GM10266 (cell line): ENCODE measurements at regions not wholly inside any gene's neighbourhood (a gene's known extent, or its start where the extent isn't known, plus 50 kb on each side); places are given as distances from the start of the nearest gene placed in this dataset.

Experiments used
- DNase-seq: peaks from one replicate; pipeline ENCODE4 v3.0.0; 2012; ENCODE audit errors: extremely low spot score
- TF ChIP-seq, protein P1 (sequence below): IDR thresholded peaks from 2 replicates; pipeline ENCODE4 v1.5.1; 2012; ENCODE audit warnings: mild to moderate bottlenecking, low read depth; ENCODE audit not compliant: control insufficient read depth, insufficient read depth; ENCODE audit errors: missing control alignments

DNA sequence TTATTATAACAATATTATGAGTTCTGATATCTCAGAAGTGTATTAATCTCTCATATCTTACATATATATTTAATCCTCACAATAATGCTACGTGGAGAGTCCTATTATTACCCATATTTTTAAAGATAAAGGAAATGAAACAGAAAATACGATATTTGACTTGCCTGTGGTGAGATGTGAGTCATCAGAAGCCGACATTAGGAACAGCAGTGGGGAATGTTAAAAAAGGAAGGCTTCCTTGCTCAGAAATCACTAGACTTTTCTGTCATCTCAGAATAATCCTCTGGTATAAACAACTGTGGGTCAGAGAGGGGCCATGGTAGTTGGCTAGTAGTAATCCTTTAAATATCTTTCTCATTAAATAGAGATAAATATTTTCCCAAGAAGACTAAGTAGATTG lies 402.3 kb upstream of the PCDH15 start:
- no peak for DNase-seq

GRCh38 chr10:55200020-55200419 lies 399.0 kb upstream of the PCDH15 start:
- no peak for DNase-seq
- TF ChIP-seq, protein P1, sequence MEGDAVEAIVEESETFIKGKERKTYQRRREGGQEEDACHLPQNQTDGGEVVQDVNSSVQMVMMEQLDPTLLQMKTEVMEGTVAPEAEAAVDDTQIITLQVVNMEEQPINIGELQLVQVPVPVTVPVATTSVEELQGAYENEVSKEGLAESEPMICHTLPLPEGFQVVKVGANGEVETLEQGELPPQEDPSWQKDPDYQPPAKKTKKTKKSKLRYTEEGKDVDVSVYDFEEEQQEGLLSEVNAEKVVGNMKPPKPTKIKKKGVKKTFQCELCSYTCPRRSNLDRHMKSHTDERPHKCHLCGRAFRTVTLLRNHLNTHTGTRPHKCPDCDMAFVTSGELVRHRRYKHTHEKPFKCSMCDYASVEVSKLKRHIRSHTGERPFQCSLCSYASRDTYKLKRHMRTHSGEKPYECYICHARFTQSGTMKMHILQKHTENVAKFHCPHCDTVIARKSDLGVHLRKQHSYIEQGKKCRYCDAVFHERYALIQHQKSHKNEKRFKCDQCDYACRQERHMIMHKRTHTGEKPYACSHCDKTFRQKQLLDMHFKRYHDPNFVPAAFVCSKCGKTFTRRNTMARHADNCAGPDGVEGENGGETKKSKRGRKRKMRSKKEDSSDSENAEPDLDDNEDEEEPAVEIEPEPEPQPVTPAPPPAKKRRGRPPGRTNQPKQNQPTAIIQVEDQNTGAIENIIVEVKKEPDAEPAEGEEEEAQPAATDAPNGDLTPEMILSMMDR, result no peak

More for the DNA sequence above, 402.3 kb upstream of the PCDH15 start:
- TF ChIP-seq, protein P1, result no peak

GRCh38 chr10:55191236-55191860 lies 390.3 kb upstream of the PCDH15 start:
- TF ChIP-seq, protein P1, result no peak
- DNase-seq, result no peak

GRCh38 chr10:55183993-55184392 lies 383.0 kb upstream of the PCDH15 start:
- DNase-seq, result no peak
- TF ChIP-seq, protein P1, result no peak

DNA sequence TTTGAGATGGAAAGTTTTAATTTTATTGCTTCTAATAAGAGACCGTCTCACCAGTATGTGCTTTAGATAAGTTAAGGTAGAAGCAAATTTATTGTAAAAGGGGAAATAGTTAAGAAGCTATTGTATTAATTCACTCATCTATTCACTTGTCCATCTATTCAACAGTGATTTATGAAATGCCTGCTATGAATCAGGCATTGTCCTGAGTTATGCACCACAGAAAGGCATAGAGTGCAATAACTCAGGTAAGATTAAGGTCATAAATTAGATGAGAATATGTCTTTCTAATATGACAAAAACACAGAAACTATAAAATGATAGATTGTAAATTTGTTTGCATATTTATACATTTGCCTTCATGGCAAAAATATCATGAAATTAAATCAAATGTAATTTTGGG lies 379.3 kb upstream of the PCDH15 start:
- TF ChIP-seq, protein P1, result no peak
- DNase-seq, result no peak

DNA sequence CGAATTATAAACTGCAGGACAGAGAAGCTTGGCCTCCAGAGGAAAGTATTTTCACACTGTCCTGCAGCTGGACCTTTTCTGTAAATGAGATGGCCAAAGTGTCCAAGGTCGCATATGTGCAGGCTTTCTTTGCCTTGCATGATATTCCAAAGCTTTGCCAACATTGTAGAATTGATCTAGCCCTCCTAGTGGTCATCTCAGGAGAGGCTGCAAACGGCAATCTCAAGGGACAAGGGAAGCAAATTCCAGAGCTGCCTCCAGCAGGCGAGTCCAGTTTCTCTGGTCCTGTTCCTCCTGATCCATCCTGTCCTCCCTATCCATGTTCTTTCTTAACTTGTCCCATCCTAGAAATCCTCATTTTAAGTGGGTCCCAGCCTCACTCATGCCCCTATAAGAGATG lies 373.4 kb upstream of the PCDH15 start:
- TF ChIP-seq, protein P1, result no peak

GRCh38 chr10:55169493-55169892 lies 368.5 kb upstream of the PCDH15 start:
- TF ChIP-seq, protein P1, result no peak

More for the DNA sequence above, 373.4 kb upstream of the PCDH15 start:
- no peak for DNase-seq

More at GRCh38 chr10:55169493-55169892, 368.5 kb upstream of the PCDH15 start:
- no peak for DNase-seq
